NCI-H146 treated with DMSO at 0.1 percent for 48 hours (cell line): ENCODE measurements at regions not wholly inside any gene's neighbourhood (a gene's known extent, or its start where the extent isn't known, plus 50 kb on each side); places are given as distances from the start of the nearest gene placed in this dataset.

Experiments
- DNase-seq: peaks from one replicate; lab custom pipeline; 2025; ENCODE audit not compliant: unreplicated experiment; lab: John Stamatoyannopoulos, UW

DNA sequence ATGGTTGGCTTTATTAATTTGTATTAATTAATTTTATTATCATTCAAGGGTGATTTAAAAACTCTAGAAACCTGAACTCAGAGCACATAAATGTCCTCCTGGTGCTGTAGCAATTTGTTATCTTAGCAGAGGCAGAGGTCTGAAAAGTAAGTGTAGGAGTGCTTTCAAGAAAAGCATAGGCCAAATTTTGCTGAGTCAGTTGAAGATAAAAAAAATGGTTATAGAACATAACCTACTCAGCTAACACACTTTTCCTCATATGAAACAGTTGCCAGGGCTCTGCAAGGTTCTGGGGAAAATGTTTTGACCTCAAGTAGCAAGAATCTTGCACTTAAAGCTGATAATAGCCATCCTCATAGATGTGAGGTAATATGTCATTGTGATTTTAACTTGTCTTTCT lies 53.5 kb upstream of the CHODL start:
- DNase-seq = no peak

DNA sequence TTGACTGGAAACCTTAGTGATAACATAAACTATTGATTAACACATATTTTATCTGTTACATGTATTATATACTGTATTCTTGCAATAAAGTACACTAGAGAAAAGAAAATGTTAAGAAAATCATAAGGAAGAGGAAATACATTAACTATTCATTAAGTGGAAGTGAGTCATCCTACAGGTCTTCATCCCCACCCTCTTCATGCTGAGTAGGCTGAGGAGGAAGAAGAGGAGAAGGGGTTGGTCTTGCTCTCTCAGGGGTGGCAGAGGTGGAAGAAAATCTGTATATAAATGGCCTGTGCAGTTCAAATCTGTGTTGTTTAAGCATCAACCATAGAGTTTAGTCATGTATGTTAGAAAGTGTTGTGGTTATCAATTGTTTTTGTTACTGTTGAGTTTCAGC lies 66.1 kb upstream of the CHODL start:
- DNase-seq = no peak

DNA sequence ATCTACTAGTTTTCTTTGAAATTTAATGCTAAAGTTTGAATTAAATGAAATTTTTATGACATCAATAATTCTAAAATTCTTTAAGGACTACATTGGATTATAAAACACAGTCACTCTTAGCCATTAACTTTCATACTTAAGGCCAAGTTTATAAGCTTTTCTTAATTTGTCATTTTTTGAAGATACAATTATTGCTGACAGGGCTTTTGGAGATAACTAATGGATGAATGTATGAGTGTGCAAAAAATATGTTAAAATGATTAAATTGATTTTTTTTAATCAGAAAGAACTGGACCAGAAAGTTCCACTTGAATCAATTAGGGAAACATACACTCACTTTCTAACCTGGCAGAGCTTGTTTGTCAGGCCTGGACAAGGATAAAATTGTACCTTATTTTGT lies 70.3 kb upstream of the CHODL start:
- DNase-seq = no peak

DNA sequence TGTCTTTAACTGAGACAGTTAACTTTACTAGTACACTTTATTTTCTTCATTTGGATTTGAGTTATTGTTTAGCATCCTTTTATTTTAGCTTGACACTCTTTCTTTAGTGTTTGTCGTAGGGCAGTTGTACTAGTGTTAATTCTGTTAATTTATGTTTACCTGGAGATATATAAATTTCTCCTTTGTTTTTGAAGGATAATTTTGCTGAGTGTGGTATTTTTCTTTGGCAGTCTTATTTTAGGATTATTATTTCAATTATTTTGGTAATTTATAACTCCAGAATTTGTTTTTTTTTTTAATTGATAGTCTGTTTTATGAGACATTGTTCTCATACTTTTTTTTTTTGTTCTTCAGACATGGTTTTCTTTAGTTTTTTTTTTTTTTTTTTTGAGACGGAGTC lies 73.8 kb upstream of the CHODL start:
- DNase-seq = no peak

DNA sequence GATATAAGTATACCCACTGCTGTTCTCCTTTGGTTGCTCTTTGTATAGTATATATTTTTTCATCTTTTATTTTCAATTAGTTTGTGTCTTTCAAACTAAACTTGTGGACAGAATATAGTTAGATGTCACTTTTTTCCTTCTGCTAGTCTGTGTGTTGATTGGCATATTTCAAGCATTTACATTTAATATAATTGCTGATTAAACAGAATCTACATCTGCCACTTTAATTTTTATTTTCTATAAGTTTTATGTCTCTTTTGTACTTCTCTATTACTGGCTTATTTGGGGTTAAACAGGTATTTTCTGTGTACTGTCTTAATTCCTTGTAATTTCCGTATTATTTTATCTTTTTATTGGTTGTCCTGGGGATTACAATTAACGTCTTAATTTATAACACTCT lies 74.4 kb upstream of the CHODL start:
- DNase-seq = no peak

DNA sequence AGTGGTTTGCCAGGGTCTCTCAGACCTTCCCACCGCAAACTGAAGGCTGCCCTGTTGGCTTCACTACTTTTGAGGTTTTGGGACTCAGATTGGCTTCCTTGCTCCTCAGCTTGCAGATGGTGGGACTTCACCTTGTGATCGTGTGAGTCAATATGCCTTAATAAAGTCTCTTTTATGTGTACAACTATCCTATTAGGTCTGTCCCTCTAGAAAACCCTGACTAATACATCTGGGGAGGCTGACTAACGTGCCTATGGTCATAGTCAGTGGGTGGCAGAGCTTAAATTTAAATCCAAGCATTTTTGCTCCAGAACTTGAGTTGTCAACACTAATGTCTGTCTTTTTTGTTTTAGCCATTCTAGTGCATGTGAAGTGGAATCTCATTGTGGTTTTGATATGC lies 76.5 kb upstream of the CHODL start:
- no peak for DNase-seq

DNA sequence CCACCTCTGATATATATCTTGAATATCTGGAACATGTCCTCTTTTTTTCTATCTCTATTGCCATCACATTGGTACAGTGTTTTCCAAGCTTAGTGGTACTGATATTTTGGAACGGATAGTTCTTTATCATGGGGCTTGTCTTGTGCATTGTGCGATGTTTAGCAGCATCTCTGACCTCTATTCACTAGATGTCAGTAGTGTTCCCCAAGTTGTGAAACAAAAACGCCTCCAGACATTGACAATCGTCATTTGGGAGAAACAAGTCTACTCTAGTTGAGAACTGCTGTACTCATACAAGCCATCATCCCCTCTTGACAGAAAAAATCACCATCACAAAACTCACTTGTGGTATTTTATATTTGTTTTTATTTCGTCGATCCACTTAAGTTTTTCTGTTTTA lies 79.7 kb upstream of the CHODL start:
- no peak for DNase-seq

DNA sequence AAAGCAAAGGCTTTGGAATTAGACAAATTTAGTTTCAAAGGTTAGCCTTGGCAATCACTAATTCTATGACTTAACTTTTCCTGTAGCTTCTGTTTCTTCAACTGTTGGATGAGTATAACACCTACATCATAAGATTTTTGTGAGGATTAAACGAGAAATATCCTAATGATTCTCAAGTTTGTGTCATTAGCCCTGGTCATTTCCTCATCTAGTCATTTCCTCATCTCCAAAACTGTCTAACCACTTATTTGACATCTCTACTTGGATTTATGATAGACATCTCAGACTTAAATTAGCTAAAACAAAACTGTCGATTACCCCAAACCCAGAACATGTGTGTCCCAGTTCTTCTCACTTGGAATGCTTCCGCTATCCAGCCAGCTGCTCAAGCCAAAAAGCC lies 80.2 kb upstream of the CHODL start:
- no peak for DNase-seq

DNA sequence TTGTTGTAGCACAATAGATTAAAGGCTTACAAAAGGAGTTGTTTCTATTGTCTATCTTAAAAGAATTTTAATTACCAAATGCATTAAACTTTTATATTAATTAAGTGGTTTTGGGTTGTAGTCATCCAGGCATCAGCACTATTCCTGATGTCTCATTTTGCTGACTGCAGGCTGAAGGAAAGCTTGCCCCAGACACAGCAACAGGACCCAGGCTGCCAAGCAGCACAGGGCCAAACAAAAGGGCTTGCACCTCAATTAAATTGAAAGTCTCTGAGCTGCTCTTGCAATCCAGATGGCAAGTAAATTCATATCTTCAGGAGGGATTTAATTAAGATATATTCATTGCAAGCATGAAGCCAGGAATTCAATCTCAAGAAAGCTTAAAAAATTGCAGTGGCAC lies 80.7 kb upstream of the CHODL start:
- DNase-seq = no peak

DNA sequence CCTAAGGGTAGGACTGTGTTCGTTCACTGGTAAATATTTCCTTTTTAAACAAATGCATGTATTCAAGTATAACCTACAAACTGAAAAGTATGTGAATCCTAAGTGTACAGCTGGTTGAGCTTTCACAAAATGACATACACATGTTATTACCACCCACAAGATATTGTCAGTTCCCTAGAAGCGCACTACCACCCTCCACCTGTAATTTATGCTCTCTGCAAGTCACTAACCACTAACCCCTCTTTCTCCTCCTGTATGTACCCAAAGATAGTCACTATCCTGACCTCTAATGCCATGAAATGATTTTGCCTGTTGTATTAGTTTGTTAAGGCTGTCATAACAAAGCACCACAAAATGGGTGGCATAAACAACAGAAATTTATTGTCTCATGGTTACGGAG lies 82.8 kb upstream of the CHODL start:
- DNase-seq = no peak

DNA sequence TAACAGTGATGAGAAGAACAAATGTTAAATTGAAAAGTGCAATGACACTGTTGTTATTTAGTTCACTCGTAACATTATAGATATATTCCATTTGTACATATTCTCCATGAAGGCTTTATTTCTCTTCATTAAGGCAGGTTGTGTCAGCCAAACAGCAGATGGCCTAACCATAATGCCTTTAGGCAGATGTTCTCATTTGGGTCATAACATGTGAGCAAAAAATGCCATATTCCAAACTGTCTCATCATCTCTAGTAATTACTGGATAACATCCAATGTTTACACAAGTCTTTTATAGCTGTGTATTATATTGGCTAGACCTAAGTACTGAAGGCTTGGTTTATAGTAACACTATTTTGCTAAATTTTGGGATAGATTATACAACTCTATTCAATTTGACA lies 87.2 kb upstream of the CHODL start:
- no peak for DNase-seq

DNA sequence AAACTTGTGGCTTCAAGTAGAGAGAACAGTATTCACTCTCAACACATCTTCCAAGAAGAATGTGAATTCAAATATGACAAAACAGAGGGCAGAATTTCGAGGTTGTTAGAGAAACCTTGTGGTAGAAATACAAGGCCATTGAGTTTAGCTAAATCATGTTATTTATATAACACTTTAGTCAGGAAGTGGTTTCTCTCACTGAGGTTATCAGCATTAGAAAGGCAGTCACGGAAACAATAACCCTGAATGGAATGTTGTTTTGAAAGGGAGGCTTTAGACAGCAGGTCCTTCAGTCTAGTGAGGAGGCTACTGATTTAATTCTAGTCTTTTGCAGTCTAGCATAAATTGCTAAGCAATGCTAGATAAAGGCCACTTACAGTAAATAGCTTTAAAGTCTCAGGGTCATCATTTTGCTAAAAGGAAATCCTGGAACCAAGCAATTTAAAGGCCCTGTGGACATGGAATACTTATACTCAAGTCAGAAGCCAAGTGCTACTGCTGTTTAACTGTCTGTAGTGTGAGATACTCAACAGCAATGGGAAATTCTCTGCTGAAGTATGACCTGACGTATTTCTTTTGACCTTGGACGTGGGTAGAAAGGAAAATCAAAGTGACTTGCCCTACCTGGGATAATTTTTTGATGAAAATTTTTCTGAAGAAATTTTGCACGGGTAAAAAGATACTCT lies 89.0 kb upstream of the CHODL start:
- DNase-seq = no peak

DNA sequence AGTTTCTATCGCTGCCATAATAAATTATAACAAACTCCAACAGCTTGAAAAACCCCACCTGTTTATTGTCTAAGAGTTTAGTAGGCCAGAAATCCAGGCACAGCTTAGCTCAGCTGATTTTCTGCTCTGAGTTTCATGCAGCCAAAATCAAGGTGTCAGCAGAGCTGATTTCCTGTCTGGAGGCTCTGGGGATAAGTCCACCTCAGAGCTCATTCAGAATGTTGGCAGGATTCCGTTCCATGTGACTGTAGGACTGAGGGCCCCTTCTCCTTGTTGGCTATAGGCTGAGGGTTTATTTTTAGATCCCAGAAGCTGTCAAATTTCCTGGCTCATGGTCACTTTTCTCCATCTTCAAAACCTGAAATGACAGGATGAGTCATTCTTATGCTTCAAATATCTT lies 91.6 kb upstream of the CHODL start:
- no peak for DNase-seq

DNA sequence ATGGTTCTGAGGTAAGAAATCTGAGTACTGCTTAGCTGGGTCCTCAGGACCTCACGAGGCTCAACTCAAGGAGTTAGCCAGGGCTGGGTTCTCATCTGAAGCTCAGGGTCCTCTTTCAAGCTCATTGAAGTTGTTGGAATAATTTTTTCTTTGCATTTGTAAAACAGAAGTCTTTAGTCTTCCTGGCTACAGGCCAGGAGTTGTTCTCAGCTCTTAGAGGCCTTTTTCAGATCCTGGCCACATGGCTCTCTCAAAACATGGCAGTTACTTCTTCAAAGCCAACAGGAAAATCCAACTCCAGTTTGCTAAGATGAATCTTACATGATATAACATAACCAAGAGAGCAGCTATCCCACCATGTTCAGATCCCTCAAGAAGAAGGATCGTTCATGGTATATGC lies 92.3 kb upstream of the CHODL start:
- DNase-seq = no peak

DNA sequence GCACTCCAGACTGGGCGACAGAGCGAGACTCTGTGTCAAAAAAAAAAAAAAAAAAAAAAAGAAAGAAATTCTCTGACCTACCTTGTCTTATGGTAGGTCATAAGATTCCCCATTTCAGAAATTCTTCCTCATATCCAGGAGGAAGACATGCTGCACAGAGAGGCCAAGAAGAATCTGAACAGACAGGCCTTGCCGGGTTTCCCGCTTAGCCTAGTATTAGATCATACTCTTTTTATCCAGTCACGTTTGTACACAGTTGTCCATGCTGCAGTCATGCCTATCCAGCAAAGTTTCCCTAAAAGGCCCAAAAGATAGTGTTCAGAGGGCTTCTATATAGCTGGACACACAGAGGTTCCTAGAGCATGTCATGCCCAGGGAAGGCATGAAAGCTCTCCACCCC lies 93.6 kb upstream of the CHODL start:
- DNase-seq = no peak

DNA sequence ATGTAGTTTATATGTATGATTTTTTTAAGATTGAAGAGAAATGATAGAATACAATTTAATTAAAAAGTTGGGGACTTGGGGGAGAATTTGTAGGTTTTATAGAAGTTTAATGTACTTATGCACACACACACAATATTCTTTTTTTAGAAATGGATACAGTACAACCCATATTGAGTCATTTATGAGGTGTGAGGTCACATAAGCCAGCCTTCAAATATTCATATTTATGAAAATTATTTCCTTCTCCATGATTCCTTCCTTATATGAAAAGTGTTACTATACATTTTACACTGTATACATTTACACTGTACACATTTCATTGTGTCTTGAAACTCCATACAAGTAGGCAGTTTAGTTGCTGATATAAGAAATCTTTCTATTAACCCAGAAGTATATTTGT lies 96.2 kb upstream of the CHODL start:
- no peak for DNase-seq

DNA sequence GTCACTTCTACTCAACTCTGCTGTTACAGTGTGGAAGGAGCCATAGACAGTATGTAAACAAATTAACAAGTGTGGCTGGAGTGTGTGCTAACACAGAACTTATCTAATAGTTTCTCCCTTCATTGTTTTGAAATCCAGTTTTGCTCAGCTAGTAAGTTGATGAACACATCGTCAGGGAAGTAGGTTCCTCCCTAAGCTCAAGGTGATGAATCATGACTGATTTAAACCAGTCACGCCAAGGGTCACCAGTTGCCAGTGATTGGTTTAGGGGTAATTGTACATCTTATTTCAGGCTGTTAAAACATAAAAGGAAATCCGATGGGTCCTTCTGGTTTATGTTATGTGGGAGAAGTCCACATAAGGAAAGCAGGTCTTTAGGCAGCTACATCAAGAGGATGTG lies 97.0 kb upstream of the CHODL start:
- no peak for DNase-seq

DNA sequence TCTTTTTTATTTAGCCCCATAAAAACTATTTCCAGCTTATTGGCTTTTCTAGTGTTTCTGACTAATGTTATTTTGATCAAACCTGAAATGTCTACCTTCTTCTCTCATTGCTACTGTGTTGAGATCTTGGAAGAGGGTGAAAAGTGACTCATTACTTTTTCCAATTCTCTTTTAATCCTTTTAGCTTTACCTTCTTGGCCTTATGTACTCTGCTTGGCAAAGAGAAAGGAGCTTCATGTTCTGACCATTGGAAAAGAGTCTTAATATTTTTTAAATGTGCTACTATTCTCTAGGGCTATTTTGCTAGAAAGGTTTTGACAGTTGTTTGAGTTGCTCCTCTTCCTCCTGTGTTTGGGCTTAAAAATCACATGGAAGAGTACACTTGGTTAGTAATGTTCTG lies 97.8 kb upstream of the CHODL start:
- no peak for DNase-seq

DNA sequence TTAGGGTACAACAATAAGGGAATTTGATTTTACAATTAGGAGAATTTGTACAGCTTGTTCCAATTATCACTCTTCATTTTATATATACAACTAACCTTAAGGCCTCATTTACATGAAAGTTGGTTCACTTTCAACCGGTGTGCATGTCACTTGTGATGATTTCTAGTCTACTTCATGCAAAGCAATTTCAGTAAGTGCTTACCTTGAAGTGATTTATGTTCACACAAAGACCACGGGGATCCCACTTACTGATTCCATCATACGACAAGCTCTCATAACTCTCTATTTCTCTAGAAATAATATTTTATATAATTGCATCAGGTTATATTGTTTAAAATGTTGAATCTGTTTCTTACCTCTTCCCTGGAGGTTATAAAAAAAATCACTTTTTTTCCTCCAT lies 100.3 kb upstream of the CHODL start:
- no peak for DNase-seq

DNA sequence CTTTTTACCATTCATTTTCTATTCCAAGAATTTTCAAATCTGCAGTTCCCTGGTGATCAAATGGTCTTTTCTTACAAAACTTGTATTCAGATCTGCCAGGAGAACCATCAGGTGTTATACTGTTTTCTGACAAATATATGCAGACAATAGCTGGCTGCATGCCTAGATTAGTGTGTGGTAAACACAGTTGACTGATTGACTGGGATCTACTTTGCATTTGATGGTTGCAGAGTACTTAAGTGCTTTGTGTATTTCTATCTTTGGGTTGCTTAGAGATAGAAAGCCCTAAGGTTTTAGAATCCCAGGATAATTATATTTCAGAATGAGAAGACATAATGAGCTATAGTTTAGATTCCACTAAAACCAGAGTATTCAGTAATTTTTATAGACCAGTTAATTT lies 102.0 kb upstream of the CHODL start:
- no peak for DNase-seq

DNA sequence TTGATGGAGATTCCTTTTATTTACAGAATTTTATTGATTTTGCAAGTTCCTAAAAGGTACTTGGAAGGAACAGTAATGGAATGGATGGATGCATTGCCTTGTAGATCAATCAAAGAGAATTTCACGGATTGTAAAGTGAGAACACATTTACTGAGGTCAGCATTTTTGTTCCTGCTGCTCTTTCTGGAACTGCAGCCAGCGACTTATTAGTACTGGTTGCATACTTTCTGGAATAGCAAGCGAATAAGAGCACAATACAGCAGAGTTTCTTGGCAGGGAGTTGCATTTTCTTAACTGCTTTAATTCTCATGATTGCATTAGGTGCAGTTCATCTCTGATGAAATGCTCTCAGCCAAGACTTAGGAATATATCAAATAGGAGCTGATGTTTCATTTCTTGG lies 106.1 kb upstream of the CHODL start:
- no peak for DNase-seq

DNA sequence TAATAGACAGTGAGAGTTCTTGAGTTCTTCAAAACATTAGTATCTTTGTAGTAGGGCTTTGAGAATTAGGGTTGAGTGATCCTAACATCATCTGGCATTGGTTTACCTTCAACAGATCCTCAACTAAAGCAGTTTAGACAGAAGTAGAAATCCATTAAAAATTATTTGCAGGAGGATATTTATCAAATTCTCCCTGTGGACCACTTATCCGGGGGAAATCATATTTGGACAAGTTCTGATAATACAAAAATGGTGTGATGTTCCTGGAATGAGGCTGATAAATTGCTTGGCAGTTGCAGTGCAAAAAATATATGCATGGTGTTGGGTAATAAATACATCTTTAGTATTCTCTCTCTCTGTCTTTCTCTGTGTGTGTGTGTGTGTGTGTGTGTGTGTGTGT lies 115.1 kb upstream of the CHODL start:
- no peak for DNase-seq

DNA sequence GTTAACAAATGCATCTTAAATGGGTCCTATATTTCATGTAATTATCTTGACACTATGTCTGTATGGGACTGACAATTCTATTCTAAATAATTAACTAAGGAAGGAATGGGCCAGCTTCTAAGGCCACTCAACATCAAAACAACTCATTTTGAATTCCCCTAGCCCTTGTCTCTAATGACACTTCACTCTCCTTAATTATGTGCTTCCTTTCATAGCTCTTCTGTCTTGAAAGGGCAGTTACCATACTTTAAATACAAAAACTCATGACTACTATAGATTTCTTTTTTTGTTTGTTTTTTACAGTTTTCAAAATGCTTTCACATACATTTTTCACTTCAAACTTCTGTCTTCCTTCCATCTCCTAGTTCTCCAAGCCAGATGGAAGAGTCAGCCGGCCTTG lies 126.1 kb upstream of the CHODL start:
- no peak for DNase-seq

DNA sequence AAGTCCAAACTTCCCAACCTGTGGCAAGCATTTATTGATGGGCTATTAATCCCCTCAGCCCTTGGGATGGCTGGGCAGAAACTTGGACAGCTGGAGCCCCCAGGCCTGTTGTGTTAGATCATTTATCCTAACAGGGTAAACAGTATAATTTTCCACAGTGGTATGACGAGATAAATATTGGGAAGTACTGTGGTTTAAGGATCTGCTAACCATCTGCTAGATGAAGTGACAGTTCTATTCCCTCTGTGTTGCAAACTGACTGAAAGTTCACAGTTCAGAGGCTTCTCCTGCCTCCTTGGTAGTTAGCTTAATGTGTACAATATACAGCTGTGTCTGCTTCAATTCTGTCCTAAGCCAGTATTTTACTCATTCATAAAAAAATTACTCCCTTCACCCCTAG lies 127.5 kb upstream of the CHODL start:
- no peak for DNase-seq
